Right lobe of liver (tissue), 4 donors: ENCODE measurements at regions not wholly inside any gene's neighbourhood (a gene's known extent, or its start where the extent isn't known, plus 50 kb on each side); places are given as distances from the start of the nearest gene placed in this dataset.

Experiments used
- POLR2A ChIP-seq: fragments of 450-650 bp; IDR thresholded peaks from one replicate; pipeline ENCODE4 v1.6.1; 2017; ENCODE audit warnings: antibody characterized with exemption, mild to moderate bottlenecking
- TF ChIP-seq, protein P1 (sequence below), 4 donors: fragments of 200-600 bp in 3 of 4; fragments of 450-650 bp in 1 of 4; IDR thresholded peaks; one replicate each; pipeline versions ENCODE4 v1.5.1 to v1.8.0; 2016 to 2022; ENCODE audit warnings: antibody characterized with exemption in 4 of 4, mild to moderate bottlenecking in 2 of 4
- donor health status: DM: no; HTN: no; CAD: no.
- donor health status: DM: no; HTN: no; CAD: no.
- donor health status: DM: no; HTN: yes; CAD: no.

DNA sequence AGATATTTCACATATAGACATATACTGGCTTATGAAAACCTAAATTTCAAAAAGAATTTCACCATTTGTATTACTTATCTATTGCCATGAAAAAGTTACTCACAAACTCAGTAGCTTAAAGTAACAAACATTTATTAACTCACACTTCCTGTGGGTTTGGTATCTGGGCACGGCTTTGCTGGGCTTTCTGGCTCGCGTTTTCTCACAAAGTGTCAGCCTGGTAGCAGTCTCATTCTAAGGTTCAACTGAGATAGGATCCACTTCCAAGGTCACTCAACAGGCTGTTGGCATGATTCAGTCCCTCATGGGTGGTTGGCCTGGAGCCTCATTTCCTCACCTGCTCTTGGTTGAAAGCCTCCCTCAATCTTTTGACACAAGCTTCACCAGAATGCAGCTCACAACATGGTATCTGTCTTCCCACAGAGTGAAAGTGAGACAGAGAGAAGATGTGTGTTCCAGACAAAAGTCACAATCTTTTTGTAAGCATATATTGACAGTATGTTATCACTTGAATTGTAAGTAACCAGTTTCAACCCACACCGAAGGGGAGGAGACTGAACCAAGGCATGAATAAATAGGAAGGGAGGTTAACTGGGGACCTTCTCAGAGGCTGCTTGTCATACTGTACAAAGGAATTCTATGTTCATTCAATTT, 1065.8 kb upstream of the SPRY2 start:
- TF ChIP-seq, protein P1, sequence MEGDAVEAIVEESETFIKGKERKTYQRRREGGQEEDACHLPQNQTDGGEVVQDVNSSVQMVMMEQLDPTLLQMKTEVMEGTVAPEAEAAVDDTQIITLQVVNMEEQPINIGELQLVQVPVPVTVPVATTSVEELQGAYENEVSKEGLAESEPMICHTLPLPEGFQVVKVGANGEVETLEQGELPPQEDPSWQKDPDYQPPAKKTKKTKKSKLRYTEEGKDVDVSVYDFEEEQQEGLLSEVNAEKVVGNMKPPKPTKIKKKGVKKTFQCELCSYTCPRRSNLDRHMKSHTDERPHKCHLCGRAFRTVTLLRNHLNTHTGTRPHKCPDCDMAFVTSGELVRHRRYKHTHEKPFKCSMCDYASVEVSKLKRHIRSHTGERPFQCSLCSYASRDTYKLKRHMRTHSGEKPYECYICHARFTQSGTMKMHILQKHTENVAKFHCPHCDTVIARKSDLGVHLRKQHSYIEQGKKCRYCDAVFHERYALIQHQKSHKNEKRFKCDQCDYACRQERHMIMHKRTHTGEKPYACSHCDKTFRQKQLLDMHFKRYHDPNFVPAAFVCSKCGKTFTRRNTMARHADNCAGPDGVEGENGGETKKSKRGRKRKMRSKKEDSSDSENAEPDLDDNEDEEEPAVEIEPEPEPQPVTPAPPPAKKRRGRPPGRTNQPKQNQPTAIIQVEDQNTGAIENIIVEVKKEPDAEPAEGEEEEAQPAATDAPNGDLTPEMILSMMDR (IDR thresholded peaks at IDR 0.05) = no peak
- TF ChIP-seq POLR2A = no peak
